HG03521 (cell line): ENCODE measurements at regions not wholly inside any gene's neighbourhood (a gene's known extent, or its start where the extent isn't known, plus 50 kb on each side); places are given as distances from the start of the nearest gene placed in this dataset.
"Not testable (repeated sequence)": the region's sequence is repeated elsewhere in the genome, so short reads cannot be mapped to it uniquely, and the experiment has no call there.

Experiments used
- ATAC-seq: cut with Tn5 transposase; IDR thresholded peaks from one replicate; pipeline ENCODE4 v1.9.1; 2021; ENCODE audit warnings: mild to moderate bottlenecking, moderate library complexity; ENCODE audit not compliant: unreplicated experiment

DNA sequence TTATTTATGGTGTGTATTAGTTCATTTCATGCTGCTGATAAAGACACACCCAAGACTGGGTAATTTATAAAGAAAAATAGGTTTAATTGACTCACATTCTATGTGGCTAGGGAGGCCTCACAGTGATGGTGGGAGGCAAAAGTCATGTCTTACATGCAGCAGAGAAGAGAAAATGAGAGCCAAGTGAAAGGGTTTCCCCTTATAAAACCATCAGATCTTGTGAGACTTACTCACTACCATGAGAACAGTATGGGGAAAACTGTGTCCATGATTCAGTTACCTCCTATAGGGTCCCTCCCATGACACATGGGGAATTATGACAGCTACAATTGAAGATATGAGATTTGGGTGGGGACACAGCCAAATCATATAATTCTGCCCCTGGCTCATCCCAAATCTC is 150.0 kb upstream of the AHI1 start:
- no peak for ATAC-seq

DNA sequence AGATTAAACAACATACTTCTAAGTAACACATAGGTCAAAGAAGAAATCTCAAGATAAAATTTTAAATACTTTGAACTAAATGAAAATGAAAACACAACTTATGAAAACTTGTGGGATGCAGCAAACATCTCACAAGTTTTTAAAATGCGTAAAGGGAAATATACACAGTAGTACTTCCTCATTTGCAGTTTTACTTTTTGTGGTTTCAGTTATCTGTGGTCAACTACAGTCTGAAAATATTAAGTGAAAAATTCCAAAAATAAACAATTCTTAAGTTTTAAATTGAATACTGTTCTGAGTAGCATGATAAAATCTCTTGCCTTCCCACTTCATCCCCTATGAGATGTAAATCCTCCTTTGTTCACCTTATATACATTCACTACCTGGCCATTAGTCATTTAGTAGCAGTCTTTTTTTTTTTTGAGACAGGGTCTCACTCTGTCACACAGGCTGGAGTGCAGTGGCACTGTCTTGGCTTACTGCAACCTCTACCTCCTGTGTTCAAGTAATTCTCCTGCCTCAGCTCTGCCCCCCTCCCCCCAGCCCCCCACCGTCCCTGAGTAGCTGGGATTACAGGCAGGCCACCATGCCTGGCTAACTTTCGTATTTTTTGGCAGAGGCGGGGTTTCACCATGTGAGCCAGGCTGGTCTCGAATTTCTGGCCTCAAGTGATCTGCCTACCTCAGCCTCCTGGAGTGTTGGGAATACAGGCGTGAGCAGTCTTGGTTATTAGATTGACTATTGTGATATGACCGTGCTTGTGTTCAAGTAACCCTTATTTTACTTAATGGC is 154.6 kb upstream of the AHI1 start:
- peak; percentile 92 for ATAC-seq

GRCh38 chr6:135655055-135655454 is 157.5 kb upstream of the AHI1 start:
- ATAC-seq, result no peak

GRCh38 chr6:135657207-135657606 is 159.7 kb upstream of the AHI1 start:
- no peak for ATAC-seq

- ATAC-seq, result no peak
Observed at GRCh38 chr6:135658481-135658880, 160.9 kb upstream of the AHI1 start.

GRCh38 chr6:135658916-135659315 is 161.4 kb upstream of the AHI1 start:
- no peak for ATAC-seq

DNA sequence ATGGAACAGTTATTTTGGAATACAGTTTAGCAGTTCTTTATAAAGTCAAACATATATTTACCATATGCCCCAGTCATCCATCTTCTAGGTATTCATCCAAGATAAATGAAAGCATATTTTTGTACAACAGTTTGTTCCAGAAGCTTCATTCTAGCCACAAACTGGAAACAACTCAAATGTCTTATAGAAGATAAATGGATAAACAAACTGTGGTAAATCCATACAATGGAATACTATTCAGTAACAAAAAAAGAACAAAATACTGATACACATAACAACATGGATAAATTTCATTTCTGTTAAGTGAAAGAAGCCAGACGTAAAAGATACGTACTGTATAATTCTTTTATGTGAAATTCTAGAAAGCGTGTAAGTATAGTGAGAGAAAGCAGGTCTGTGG is 167.0 kb upstream of the AHI1 start:
- ATAC-seq, result no peak

- no peak for ATAC-seq
Observed at GRCh38 chr6:135665935-135666334, 168.4 kb upstream of the AHI1 start.

DNA sequence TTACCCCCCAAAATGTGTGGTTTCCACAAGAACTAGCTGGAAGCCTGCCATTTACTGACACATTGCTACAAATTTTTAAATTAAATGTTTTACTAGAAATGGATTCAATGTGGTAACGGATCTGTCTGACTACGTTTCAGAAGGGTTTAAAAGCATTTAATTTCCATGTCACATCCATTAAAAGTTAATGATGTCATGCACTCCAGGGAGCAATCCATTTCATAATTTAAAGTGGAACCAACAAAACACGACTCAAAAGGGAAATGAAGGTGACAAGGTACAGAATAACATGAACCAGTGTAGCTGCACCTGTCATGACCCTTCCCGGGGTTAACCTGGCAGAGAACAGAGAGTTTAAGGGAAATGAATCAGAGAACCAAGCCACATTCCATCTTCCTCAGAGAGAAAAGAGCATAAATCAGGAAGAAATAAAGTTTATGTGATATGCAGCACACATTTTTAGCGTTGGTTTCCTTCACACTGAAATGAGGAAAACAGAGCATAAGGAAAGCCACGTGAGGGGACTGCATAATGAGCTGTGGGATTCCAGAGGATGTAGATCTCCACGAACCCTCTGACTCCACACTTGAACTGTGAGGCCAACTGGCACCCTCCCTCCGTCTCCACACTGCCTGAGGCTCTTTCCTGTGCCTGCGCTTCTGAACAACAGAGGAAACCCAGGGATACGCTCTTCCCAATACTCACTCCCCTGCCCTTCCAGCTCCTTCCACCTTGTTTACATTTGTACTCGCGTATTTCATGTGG is 170.3 kb upstream of the AHI1 start:
- ATAC-seq, result no peak

DNA sequence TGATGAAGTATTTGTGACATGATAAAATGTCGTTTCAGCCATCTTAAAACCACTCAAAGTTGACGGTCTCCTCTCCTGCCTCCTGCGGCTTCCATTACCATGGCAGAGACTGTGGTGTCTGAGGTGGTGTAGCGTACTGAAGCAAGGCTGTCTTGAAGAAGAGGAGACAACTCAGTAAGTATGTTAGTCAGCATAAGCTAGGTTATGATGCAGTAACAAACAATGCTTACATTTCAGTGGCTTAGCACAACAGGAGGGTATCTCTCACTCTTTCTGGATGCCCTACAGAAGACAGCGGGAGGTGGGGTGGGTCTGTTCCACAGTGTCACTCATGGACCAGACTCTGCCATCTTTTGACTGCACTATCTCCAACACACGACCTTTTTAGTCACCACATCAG is 174.7 kb upstream of the AHI1 start:
- no peak for ATAC-seq

DNA sequence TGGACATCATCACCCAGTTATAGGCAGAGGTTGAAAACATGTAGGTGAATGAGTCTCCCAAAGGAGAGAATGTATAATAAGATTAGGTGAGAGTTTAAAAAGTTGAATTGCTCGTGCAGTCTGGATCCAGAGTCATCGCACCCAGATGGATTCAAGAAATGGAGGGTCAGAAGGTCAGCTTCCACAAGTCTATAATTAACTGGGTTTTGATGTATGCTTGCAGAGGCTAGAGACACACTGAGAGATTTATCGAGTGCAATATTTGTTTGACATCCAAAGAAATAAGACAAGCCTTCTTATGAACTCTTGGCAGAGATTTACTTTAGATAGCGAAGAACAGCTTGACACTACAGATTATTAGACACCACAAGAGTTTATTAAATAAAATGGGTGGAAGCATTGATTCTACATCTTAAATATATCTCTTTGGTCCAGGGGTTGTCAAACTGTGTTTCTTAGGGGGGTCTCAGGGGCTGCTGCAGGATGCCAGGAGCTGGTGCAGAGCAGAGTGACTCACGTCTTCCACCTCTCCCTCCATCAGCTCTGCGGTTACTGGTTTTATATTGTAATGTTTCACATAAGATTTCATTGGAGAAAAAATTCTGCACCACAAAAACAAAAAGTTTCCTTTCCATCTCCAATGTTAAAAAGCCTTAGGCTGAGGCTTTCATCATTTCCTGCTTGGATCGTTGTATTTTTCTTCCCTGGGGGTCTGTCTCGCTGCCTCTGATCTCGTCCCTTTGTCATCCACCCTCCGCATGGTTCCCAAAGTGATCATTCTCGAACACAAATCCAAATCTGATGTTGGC is 176.2 kb upstream of the AHI1 start:
- ATAC-seq, result no peak

GRCh38 chr6:135675026-135675425 is 176.5 kb upstream of the PDE7B start:
- no peak for ATAC-seq

DNA sequence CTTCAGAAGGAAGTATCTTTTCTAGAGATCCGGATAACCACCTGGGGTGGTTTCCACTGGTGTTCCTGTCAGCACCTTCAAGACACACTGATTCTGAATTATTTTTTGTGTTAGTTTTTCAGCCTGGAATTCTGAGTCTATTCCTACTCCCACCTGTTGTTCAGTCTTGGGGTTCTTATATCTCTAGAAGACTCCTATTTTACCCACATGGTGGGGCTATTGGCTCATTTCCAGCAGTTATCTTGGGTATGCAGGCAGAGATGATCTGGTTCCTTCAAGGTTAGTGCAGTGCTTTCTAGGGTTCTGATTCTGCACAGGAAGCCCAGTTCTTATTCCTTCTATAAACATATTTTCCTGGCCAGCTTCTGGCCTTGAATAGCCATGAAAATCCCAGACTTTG is 175.6 kb upstream of the PDE7B start:
- peak; percentile 51 for ATAC-seq

DNA sequence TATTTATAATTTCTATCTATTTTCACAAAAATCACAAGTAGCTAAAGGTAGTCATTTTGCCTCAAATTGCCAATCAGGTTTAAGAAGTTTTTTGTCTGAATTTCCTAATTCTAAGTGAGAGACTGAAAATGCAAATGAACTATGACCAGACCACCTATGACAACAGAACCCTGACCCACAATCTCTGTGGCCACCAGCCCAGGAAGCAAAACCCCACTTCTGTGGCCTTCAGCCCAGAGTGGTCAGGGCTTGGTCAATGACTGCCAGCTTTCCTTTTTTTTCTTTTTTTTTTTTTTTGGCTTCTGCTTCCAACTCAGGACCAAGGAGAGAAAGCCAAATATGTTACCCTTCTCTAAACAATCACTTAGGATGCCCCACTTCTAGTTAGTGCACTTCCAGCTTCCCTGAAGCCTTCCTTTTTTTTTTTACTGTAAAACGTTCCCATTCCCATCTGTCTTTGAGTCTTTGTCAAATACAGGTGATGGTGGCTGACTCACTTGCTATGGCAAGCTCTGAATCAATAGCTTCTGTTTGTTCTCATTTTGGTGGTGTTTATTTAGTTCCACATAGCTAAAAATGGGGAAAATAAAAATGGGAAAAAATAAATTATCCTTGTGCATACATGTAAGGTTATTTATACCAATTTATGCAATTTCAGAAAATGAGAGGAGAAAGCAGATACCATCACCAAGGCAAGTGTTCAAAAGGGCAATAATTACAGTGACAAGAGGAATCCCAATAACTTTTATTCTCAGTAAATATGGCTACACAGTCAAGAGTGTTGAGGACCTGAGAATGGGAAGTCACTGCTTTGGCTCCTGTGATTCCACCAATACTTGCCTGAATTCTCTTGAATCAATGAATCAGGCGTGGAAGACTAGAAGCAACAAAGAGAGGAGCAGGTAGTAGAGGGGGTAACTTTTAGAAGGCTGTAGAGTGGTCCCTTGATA is 170.3 kb upstream of the PDE7B start:
- no peak for ATAC-seq

- no peak for ATAC-seq
Observed at GRCh38 chr6:135686784-135687301, 164.7 kb upstream of the PDE7B start.

DNA sequence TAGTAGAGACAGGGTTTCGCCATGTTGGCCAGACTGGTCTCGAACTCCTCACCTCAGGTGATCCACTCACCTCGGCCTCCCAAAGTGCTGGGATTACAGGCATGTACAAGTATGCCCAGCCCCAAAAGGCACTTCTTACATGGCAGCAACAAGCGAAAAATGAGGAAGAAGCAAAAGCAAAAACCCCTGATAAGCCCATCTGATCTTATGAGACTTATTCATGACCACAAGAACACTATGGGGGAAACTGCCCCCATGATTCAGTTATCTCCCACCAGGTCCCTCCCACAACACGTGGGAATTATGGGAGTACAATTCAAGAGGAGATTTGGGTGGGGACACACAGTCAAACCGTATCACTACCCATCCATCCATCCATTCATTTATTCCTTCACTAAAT is 163.0 kb upstream of the PDE7B start:
- not testable (repeated sequence) for ATAC-seq

GRCh38 chr6:135692426-135692825 is 159.1 kb upstream of the PDE7B start:
- ATAC-seq, result no peak

DNA sequence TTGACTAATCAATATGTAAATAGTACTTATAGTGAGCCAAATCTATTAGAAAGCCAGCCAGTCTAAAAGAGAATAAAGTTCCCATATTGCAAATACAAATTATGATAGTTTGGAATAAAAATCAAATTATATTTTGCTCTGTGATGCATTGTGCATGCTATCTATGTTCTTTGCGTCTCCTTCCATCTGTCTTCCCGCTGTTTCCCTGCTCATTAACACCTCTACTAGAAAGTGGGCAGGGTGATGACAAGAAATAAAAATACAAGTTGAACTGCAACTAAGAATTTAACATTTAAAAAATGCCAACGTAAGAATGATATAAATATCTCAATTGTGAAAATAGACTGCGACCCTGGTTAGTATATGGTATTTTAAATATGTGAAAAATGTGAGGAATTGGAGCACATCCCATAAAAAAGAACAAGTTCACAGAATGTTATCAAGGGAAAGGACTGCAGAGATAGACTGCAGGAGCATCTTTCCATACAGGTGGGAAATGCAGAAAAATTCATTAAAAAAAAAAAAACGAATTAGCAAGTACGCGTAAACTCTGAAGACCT is 157.6 kb upstream of the PDE7B start:
- no peak for ATAC-seq

DNA sequence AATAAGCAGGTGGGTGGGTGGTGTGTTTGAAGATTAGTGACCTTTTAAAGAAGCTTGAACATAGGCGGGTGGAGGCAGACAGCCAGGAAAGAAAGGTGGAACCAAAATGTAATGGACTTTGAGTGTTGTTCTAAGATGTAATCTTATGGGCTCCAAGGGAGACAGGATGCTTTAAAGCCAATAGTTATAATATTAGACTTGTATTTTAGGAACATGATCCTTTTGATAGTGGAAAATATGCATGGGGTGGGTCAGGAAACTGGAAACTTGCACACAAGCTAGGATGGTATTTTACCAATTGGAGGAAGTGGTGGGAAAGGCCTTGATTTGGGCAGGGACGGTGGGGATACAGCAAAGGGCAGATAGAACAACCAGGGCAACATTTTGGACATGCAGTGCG is 151.8 kb upstream of the PDE7B start:
- no peak for ATAC-seq

DNA sequence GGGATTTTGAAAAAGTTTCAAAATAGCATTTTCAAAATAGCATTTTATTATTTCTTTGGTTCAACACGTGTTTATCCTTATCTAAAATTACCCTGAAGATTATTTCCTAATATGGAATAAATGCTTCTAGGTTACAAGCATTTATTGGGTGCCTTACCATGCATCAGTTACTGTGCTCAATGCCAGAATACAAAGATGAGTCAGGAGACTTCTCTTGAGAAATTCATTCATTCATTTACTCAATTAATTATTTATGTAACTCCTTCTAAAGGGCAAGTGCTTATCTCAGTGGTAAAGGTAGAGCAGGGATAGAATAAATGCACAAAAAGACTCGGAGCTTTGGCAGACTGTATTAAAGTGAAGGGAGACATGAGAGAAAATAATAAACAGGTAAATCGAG is 150.1 kb upstream of the PDE7B start:
- no peak for ATAC-seq
